NCI-H1436 (cell line): ENCODE measurements at regions not wholly inside any gene's neighbourhood (a gene's known extent, or its start where the extent isn't known, plus 50 kb on each side); places are given as distances from the start of the nearest gene placed in this dataset.

Source experiments
- DNase-seq: peaks from one replicate; lab custom pipeline; 2025; lab: John Stamatoyannopoulos, UW

- DNase-seq: no peak
These were observed 142.9 kb upstream of the POU5F2 start for GRCh38 chr5:93884254-93884653.

- no peak for DNase-seq
These were observed 142.1 kb upstream of the POU5F2 start for GRCh38 chr5:93883459-93883858.

GRCh38 chr5:93875693-93876092, 134.3 kb upstream of the POU5F2 start:
- no peak for DNase-seq

- no peak for DNase-seq
These were observed 133.1 kb upstream of the POU5F2 start for GRCh38 chr5:93874491-93874890.

DNA sequence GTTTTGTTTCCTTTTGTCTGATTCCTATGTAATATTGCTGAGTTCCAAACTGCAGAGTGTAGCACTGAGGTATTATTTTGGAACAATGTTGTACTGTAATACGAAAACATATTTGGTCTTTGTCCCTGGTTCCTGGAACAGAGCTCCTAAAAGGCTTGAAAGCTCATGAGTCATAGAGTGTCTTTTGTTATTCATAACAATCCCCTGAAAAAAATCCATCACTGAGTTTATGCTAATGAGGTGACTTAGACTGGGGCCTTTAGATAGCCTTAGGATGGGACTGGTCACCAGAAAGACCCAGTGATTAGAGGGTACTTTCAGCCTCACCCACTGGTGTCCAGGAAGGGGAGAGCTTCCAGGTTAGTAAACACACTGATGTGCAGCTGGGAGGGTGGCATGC, 132.7 kb upstream of the POU5F2 start:
- no peak for DNase-seq

DNA sequence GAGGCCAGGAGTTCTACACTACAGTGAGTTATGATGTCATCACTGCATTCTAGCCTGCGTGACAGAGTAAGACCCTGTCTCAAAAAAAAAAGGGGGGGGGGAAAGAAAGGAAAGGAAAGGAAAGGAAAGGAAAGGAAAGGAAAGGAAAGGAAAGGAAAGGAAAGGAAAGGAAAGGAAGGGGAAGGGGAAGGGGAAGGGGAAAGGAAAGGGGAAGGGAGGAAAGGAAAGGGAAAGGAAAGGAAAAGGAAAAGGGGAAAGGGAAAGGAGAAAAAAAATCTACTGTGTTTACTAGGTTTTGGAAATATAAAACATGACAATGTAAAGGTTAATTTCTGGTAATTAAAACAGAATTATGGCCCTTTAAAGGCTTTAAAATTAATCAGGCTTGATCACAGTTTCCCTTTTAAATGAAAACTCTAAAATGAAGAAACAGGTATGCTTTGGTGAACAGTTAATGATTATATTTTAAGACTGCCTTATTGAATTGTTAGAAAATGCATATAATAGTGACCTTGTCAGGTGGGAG, 131.9 kb upstream of the POU5F2 start:
- DNase-seq: no peak

DNA sequence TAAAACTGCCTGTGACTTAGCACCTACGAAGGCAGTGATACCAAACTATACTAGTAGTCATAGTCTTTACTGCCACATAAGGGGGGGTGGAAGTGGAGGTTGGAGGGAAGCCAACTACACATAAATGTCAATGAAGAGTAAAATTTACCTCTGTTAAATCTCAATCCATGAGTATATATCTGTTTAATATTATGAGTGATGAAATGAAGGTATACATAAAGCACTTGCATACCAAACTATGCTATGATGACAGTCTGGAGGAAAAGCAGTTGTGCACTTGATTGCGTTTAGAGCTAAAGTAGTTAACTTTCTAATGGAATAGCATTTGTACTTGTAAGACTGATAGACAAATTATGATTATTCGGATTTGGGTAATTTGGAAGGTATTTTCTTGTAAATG, 129.2 kb upstream of the POU5F2 start:
- DNase-seq: no peak

DNA sequence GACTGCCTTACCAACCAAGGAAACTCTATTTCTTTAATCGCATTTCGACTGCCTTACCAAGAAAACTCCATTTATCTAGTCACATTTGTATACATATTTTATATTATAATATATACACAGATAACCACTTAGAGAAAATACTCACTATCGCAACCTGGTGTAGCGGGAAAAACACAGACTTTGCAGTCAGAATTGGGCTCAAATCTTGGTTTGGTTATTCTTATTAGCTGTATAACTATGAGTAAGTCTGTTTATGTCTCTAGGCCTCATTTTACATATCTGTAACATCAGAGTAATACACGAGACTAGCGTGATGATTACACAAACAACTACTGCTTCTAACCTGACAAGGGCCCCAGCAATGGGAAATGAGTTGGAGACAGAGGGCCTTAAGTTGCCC, 127.5 kb upstream of the POU5F2 start:
- DNase-seq: no peak

DNA sequence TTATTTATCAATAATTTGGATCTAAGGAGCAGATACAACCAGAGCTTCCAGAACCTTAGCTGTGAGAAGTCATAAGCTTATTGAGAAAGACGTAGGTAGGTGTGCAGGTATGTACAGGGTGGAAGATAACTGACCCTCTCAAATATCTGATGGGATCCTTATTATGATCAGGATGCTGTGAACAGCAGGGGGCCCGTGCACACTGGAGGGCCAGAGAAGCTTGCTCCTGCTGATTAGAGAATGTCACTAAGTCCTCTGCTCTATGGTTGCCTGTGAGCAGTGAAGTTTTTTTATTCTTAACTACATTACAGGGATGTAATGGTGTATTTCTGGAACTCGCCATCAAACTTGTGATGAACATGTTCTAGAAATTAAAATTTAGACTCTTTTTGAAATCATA, 108.9 kb upstream of the POU5F2 start:
- no peak for DNase-seq

- DNase-seq: no peak
These were observed 104.0 kb upstream of the POU5F2 start for GRCh38 chr5:93845376-93845775.

- DNase-seq: no peak
These were observed 90.0 kb upstream of the POU5F2 start for GRCh38 chr5:93831449-93831848.

- no peak for DNase-seq
These were observed 89.5 kb upstream of the POU5F2 start for GRCh38 chr5:93830893-93831292.

DNA sequence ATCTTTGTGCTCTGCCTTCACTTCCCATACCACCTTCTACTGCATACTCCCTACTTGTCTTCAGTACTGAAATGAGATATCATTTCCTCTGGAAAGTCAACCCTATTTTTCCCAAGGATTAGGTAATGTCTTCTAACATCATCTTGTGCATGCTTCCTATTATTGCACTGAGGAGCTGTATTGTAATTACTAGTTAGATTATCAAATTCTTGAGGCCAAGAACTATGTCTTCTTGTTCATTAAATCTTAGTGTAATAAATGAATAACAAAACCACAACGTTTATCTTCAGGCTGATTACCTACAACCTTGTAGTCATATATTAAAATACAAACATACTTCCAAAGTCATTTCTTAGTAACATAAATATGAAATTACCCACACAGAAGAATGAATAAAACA, 87.9 kb upstream of the POU5F2 start:
- no peak for DNase-seq

DNA sequence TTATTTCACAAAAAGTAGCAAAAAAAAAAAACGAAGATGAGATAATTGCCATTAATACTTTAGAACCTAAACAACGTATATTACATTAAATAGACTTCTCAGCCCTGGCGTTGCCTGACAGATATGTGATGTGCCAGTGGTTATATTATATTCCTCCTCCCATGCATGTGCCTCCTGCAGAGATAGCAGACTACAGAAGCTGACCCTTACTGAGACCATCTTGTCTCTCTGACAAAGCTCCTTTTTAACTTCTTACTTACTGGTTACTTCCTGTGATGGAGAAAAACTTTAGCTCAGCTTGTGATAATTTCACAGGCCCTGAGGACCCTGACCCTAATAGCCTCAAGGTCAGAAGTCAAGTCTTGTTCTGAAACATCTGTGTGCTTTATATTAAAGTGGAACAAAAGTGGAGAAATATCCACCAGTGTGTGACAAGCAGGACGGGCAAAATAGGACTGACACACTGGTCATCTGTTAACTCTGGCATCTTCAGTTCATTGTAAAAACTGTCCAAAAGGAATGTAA, 80.6 kb upstream of the POU5F2 start:
- DNase-seq: no peak

GRCh38 chr5:93819668-93820067, 78.3 kb upstream of the POU5F2 start:
- no peak for DNase-seq

DNA sequence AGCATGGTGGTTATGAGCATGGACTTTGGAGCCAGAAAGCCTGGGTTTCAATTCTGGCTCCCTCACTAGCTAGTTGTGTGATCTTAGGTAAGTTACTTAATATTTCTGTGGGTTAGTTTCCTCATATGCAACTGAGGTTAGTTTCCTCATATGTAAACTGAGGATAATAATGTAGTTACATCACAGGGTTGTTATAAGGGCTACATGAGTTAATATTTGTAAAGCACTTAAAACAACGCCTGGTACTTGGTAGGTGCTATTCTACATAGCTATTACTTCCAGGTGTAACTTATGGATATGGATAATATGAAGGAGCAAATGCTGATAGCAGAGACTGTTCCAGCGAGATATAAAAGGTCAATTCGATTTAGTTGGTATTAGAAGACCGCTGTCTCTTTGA, 69.4 kb upstream of the POU5F2 start:
- DNase-seq: no peak

- DNase-seq: no peak
These were observed 68.0 kb upstream of the POU5F2 start for GRCh38 chr5:93809430-93809829.

GRCh38 chr5:93807846-93808245, 66.4 kb upstream of the POU5F2 start:
- no peak for DNase-seq

DNA sequence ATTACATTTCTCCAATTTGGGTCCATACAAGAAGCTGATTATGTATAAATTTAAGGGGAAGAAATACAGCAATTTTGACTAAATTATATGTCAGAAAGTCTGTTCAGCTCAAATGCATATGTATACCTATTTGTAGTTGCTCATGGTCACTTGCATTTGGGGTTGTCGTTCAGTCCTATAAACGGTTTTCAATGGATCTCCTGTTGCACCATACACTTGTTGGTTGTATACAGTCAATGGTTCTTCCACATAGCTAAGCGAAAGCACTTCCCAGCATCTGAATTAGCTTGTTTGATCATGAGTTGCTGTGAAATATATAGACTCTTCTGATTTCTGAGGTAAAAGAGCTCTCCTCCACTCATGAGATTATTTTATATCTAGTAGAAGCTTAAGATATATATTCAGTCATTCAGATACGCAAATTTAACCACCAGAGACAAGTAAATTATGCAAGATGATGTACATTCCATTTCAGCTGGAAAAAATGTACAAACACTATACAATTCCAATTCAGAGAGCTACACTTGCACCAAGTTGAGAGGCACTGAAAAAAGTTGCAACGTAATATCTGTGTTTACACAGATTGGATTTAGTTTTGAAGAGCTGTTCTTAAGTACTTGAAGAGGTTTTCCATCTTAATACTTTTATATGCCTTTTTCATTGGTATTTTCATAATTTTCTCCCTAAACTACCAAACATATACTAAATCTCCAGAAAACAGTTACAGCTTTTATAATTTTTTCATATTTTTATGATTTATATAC, 64.4 kb upstream of the POU5F2 start:
- no peak for DNase-seq

DNA sequence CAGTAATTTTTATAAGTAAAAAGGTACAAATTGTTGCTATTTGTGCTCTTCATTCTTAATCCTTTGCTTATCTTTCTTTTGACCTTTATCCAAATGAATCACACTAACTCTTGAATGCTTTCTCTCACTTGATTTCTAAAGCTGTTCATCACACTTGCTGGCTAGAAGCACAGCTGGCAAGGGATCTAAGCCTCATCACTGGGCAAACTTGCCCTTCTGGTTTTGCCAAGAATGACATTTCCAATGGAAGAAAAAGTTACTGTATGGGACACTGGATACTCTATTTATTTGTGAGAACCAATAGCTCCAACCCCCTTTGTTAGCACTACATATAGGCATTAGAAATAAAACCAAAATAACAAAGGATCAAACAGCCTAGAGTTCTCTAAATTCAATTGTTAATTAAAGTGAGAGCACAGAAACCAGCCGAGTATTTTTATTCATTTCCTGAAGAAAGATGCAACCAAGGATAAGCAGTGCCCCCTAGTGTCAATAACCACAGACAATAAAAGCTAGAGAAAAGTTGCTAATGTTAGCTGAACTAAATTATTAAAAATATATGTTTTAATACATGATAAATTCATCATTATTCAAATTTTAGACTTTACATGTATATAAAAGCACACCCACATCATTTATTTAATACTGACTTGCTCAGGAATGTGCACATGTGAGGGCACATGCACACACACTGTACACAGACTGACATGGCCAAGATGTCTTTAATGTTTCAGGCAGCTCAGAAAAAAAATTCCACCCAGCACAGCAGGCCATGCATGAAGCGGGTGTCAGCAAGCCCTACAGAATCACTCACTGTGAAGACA, 59.8 kb upstream of the POU5F2 start:
- peak; percentile 43 for DNase-seq

DNA sequence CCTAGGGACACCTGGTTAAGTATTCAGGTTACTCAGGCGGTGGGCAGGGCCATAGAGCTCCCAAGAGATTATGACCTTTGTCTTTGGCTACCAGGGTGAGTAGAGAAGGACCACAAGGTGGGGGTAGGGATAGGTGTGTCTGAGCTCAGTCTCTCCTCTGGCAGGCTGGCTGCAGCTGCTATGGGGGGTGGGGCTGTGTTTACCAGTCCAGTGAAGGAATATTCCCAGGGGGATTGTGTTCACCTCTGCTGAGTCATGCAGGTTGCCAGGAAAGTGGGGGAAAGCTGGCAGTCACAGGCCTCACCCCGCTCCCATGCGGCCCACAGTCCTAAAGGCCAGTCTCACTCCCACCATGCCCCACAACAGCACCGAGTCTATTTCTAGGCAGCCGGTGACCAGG, 53.6 kb upstream of the POU5F2 start:
- peak; percentile 36 for DNase-seq

- DNase-seq: no peak
These were observed 51.9 kb upstream of the POU5F2 start for GRCh38 chr5:93793159-93793781.
